ENCODE measurements at regions not wholly inside any gene's neighbourhood (a gene's known extent, or its start where the extent isn't known, plus 50 kb on each side); places are given as distances from the start of the nearest gene placed in this dataset.

- Histone ChIP-seq H3K4me3 (no peak overlapping the region), H3K9me3 (ENCODE audit: low read depth, low read length) (no peaks in the 10 kb centered on the region), H3K9ac (ENCODE audit: insufficient read length) (no peak overlapping the region), H3K27ac (no peak overlapping the region), H3K36me3 (ENCODE audit: insufficient read depth, low read length) (no peaks in the 10 kb centered on the region)
- no peak for TF ChIP-seq EZH2 (IDR thresholded peaks at IDR 0.05)
- TF ChIP-seq POLR2AphosphoS5 (IDR thresholded peaks at IDR 0.05; ENCODE audit: borderline replicate concordance, low read depth, low read length) = no peak
- DNase-seq (ENCODE audit: low read depth, low spot score) = no peak
Measured at GRCh38 chr20:52833901-52834300, 138.3 kb upstream of the TSHZ2 start.

GRCh38 chr20:52832151-52832774 lies 139.9 kb upstream of the TSHZ2 start:
- H3K9ac ChIP-seq (ENCODE audit: insufficient read length) = no peak overlapping the region
- H3K27ac ChIP-seq = no peak overlapping the region
- no peak overlapping the region for H3K4me3 ChIP-seq
- H3K9me3 ChIP-seq (ENCODE audit: low read depth, low read length) = no peaks in the 10 kb centered on the region
- H3K36me3 ChIP-seq (ENCODE audit: insufficient read depth, low read length) = no peaks in the 10 kb centered on the region
- DNase-seq (ENCODE audit: low read depth, low spot score) = no peak
- TF ChIP-seq POLR2AphosphoS5 (IDR thresholded peaks at IDR 0.05; ENCODE audit: borderline replicate concordance, low read depth, low read length) (no peak), EZH2 (IDR thresholded peaks at IDR 0.05) (no peak), FOXP2 (optimal IDR thresholded peaks at IDR 0.05; ENCODE audit: control extremely low read depth, extremely low read length, insufficient read depth) (no peak)

GRCh38 chr20:52830598-52830997 lies 141.6 kb upstream of the TSHZ2 start:
- TF ChIP-seq POLR2AphosphoS5 (IDR thresholded peaks at IDR 0.05; ENCODE audit: borderline replicate concordance, low read depth, low read length) (no peak), FOXP2 (optimal IDR thresholded peaks at IDR 0.05; ENCODE audit: control extremely low read depth, extremely low read length, insufficient read depth) (no peak), EZH2 (IDR thresholded peaks at IDR 0.05) (no peak)
- no peak for DNase-seq (ENCODE audit: low read depth, low spot score)
- Histone ChIP-seq H3K36me3 (ENCODE audit: insufficient read depth, low read length) (no peaks in the 10 kb centered on the region), H3K9ac (ENCODE audit: insufficient read length) (no peak overlapping the region), H3K27ac (no peak overlapping the region), H3K4me3 (no peak overlapping the region), H3K9me3 (ENCODE audit: low read depth, low read length) (no peaks in the 10 kb centered on the region; the same call in 1 of the 2 replicates)

- H3K27ac ChIP-seq = no peak overlapping the region
- H3K9ac ChIP-seq (ENCODE audit: insufficient read length) = no peak overlapping the region
- no peak for DNase-seq (ENCODE audit: low read depth, low spot score)
- H3K4me3 ChIP-seq = no peak overlapping the region
- H3K36me3 ChIP-seq (ENCODE audit: insufficient read depth, low read length) = no peaks in the 10 kb centered on the region
- TF ChIP-seq POLR2AphosphoS5 (IDR thresholded peaks at IDR 0.05; ENCODE audit: borderline replicate concordance, low read depth, low read length) = no peak
- no peaks in the 10 kb centered on the region; the same call in 1 of the 2 replicates for H3K9me3 ChIP-seq (ENCODE audit: low read depth, low read length)
Measured at GRCh38 chr20:52829111-52829510, 143.0 kb upstream of the TSHZ2 start.

GRCh38 chr20:52828199-52828598 lies 144.0 kb upstream of the TSHZ2 start:
- Histone ChIP-seq H3K27ac (no peak overlapping the region), H3K9ac (ENCODE audit: insufficient read length) (no peak overlapping the region), H3K36me3 (ENCODE audit: insufficient read depth, low read length) (no peaks in the 10 kb centered on the region), H3K4me3 (no peak overlapping the region), H3K9me3 (ENCODE audit: low read depth, low read length) (no peaks in the 10 kb centered on the region; the same call in 1 of the 2 replicates)
- DNase-seq (ENCODE audit: low read depth, low spot score) = no peak
- no peak for TF ChIP-seq EZH2 (IDR thresholded peaks at IDR 0.05)

- H3K27ac ChIP-seq = no peak overlapping the region
- DNase-seq (ENCODE audit: low read depth, low spot score) = no peak
- no peak overlapping the region for H3K9ac ChIP-seq (ENCODE audit: insufficient read length)
- no peaks in the 10 kb centered on the region for H3K36me3 ChIP-seq (ENCODE audit: insufficient read depth, low read length)
- TF ChIP-seq FOXP2 (optimal IDR thresholded peaks at IDR 0.05; ENCODE audit: control extremely low read depth, extremely low read length, insufficient read depth) (no peak), EZH2 (IDR thresholded peaks at IDR 0.05) (no peak), POLR2AphosphoS5 (IDR thresholded peaks at IDR 0.05; ENCODE audit: borderline replicate concordance, low read depth, low read length) (no peak)
- no peak overlapping the region for H3K4me3 ChIP-seq
- no peaks in the 10 kb centered on the region; the same call in 1 of the 2 replicates for H3K9me3 ChIP-seq (ENCODE audit: low read depth, low read length)
Measured at GRCh38 chr20:52826722-52827121, 145.4 kb upstream of the TSHZ2 start.

GRCh38 chr20:52826321-52826720 lies 145.8 kb upstream of the TSHZ2 start:
- DNase-seq (ENCODE audit: low read depth, low spot score) = no peak
- no peaks in the 10 kb centered on the region; the same call in 1 of the 2 replicates for H3K9me3 ChIP-seq (ENCODE audit: low read depth, low read length)
- TF ChIP-seq FOXP2 (optimal IDR thresholded peaks at IDR 0.05; ENCODE audit: control extremely low read depth, extremely low read length, insufficient read depth) = no peak
- no peak overlapping the region for H3K9ac ChIP-seq (ENCODE audit: insufficient read length)
- no peaks in the 10 kb centered on the region for H3K36me3 ChIP-seq (ENCODE audit: insufficient read depth, low read length)
- H3K27ac ChIP-seq = no peak overlapping the region
- no peak overlapping the region for H3K4me3 ChIP-seq

- Histone ChIP-seq H3K9me3 (ENCODE audit: low read depth, low read length) (no peaks in the 10 kb centered on the region; the same call in 1 of the 2 replicates), H3K27ac (no peak overlapping the region), H3K9ac (ENCODE audit: insufficient read length) (no peak overlapping the region), H3K36me3 (ENCODE audit: insufficient read depth, low read length) (no peaks in the 10 kb centered on the region), H3K4me3 (no peak overlapping the region)
- no peak for DNase-seq (ENCODE audit: low read depth, low spot score)
- TF ChIP-seq POLR2AphosphoS5 (IDR thresholded peaks at IDR 0.05; ENCODE audit: borderline replicate concordance, low read depth, low read length) = no peak
- TF ChIP-seq FOXP2 (optimal IDR thresholded peaks at IDR 0.05; ENCODE audit: control extremely low read depth, extremely low read length, insufficient read depth) = no peak
- TF ChIP-seq EZH2 (IDR thresholded peaks at IDR 0.05) = no peak
Measured at GRCh38 chr20:52824494-52825216, 147.5 kb upstream of the TSHZ2 start.

GRCh38 chr20:52823303-52823702 lies 148.9 kb upstream of the TSHZ2 start:
- no peak for TF ChIP-seq POLR2AphosphoS5 (IDR thresholded peaks at IDR 0.05; ENCODE audit: borderline replicate concordance, low read depth, low read length)
- no peak for TF ChIP-seq EZH2 (IDR thresholded peaks at IDR 0.05)
- TF ChIP-seq FOXP2 (optimal IDR thresholded peaks at IDR 0.05; ENCODE audit: control extremely low read depth, extremely low read length, insufficient read depth) = no peak
- no peak overlapping the region for H3K27ac ChIP-seq
- no peaks in the 10 kb centered on the region; the same call in 1 of the 2 replicates for H3K9me3 ChIP-seq (ENCODE audit: low read depth, low read length)
- no peak overlapping the region for H3K4me3 ChIP-seq
- H3K9ac ChIP-seq (ENCODE audit: insufficient read length) = no peak overlapping the region
- no peak for DNase-seq (ENCODE audit: low read depth, low spot score)
- H3K36me3 ChIP-seq (ENCODE audit: insufficient read depth, low read length) = no peaks in the 10 kb centered on the region

All from SK-N-MC (cell line).